ENCODE measurements at regions not wholly inside any gene's neighbourhood (a gene's known extent, or its start where the extent isn't known, plus 50 kb on each side); places are given as distances from the start of the nearest gene placed in this dataset.

GRCh38 chr9:129485145-129485774 is 135.6 kb downstream of the C9orf50 start:
- DNase-seq (ENCODE audit: low spot score), result no peak
- no peak for TF ChIP-seq CTCF (IDR thresholded peaks at IDR 0.05; ENCODE audit: extremely low read depth, missing control alignments)

- no peak for TF ChIP-seq CTCF (IDR thresholded peaks at IDR 0.05; ENCODE audit: extremely low read depth, missing control alignments)
- DNase-seq (ENCODE audit: low spot score), result no peak
These were observed 136.4 kb downstream of the C9orf50 start for GRCh38 chr9:129484352-129485000.

- DNase-seq (ENCODE audit: low spot score), result no peak
These were observed 137.2 kb downstream of the C9orf50 start for GRCh38 chr9:129483415-129484351.

GRCh38 chr9:129482521-129483414 is 138.1 kb downstream of the C9orf50 start:
- TF ChIP-seq CTCF (IDR thresholded peaks at IDR 0.05; ENCODE audit: extremely low read depth, missing control alignments), result no peak
- DNase-seq (ENCODE audit: low spot score), result no peak

More at GRCh38 chr9:129483415-129484351, 137.2 kb downstream of the C9orf50 start:
- TF ChIP-seq CTCF (IDR thresholded peaks at IDR 0.05; ENCODE audit: extremely low read depth, missing control alignments), result no peak

DNA sequence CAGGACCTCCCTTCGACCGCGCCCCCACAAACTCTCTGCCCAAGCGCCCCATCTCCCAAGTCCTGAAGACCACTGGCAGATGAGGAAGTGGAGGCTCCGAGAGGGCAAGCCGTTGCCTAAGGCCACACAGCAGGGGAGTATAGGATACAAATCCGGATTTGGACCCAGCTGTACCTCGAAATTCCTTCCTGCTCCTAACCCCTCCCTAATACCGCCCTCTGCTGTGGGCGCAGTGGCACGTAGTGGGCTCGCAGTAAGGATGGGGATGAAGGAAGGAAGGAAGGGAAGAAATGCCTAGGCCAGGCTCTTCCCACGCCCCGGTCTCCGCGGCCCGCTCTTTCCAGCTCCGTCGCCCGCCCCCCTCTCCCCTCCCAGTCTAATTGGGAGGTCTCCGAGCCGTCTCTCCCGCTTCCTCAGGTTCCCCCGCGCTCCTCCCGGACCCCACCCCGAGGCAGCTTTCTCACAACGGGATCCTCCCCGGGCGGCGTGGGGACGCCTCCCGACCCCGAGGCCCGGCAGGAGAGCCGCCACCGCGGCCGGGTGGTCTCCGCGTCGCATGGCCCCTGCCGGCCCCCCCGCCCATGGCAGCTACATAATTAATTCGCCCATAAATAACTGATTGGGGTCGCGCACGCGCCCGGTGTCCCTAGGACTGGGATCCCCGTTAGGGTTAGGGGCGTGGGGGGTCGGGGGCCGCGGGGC is 138.9 kb downstream of the C9orf50 start:
- no peak for TF ChIP-seq CTCF (IDR thresholded peaks at IDR 0.05; ENCODE audit: extremely low read depth, missing control alignments)
- no peak for DNase-seq (ENCODE audit: low spot score)

DNA sequence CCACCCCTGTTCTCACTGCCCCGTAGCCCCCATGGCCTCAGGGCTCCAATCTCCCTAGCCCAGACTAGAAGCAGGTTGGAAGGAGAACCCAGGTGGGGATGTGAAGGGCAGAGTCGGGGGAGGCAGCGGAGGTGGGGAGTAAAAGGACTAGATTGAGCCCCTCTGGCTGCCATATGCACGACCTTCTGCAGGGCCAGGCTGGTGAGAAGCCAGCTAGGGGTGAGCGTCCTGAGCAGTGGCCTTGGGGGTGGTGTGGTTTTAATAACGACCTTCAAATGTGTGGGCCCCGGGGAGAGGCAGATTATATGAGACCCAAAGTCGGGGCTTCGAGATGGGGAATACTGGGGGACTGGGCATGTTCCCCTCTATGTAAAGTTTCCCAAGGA is 139.5 kb downstream of the C9orf50 start:
- no peak for TF ChIP-seq CTCF (IDR thresholded peaks at IDR 0.05; ENCODE audit: extremely low read depth, missing control alignments)

More for the DNA sequence above, 139.5 kb downstream of the C9orf50 start:
- no peak for DNase-seq (ENCODE audit: low spot score)

Data from GM20000 (cell line).